HepG2 (cell line): ENCODE measurements at regions not wholly inside any gene's neighbourhood (a gene's known extent, or its start where the extent isn't known, plus 50 kb on each side); places are given as distances from the start of the nearest gene placed in this dataset.

Experiments
- ATAC-seq: fragments of 200-7000 bp; cut with Tn5 transposase; 3 replicates; pipeline ENCODE4 v1.9.1; 2020; ENCODE audit warnings: mild to moderate bottlenecking, moderate library complexity
- BruUV-seq: library from RNA; stranded (reverse); fragments of 400-500 nt; replicated peaks from 2 replicates; lab custom pipeline; 2021; lab: Mats Ljungman, UMichigan
- CTCF ChIA-PET: fragments of 300-600 bp; formaldehyde crosslinking; extraction: SDS; loops from one replicate; lab custom pipeline; 2021; ENCODE audit warnings: low total read pairs, inconsistent platforms, low intra/inter-chr PET ratio; lab: Yijun Ruan, JAX
- POLR2A ChIA-PET: fragments of 350-600 bp; sonication (Branson Sonifier 250); formaldehyde crosslinking; loops from one replicate; lab custom pipeline; 2020; ENCODE audit warnings: antibody characterized with exemption, inconsistent platforms; lab: Yijun Ruan, JAX
- DNase-seq: peaks from one replicate; pipeline ENCODE4 v3.0.0-alpha.2; 2015; ENCODE audit warnings: low spot score
- FAIRE-seq: peaks from 3 replicates; lab custom pipeline; 2011; peaks lifted over from hg19 to GRCh38; lab: Jason Lieb, UNC
- H2AFZ ChIP-seq: one replicate; pipeline ENCODE4 v1.6.1; 2011; ENCODE audit warnings: low read length, inconsistent platforms
- H3K27ac ChIP-seq: fragments of 300-600 bp; 3 replicates; pipeline ENCODE4 v1.8.0; 2011; ENCODE audit warnings: mixed run types, mild to moderate bottlenecking, mixed read lengths, low read length, inconsistent platforms; ENCODE audit not compliant: insufficient read depth; ENCODE audit errors: extremely low read length
- H3K27me3 ChIP-seq, 2 experiments: fragments of 200-600 bp in 1 of 2; 2 replicates in 1 of 2; 3 replicates in 1 of 2; pipeline versions ENCODE4 v1.6.0 to v1.8.0; 2011; ENCODE audit warnings: low read length in 2 of 2, mild to moderate bottlenecking in 2 of 2, moderate library complexity in 2 of 2, inconsistent platforms in 1 of 2; ENCODE audit not compliant: insufficient read depth in 2 of 2, control insufficient read depth in 1 of 2
- H3K36me3 ChIP-seq, 2 experiments: fragments of 200-600 bp in 1 of 2; replicated peaks in 1 of 2; 2 replicates in 1 of 2; 3 replicates in 1 of 2; pipeline versions ENCODE4 v1.5.1 to v1.8.0; 2011; ENCODE audit warnings: low read length in 2 of 2, inconsistent platforms in 1 of 2; ENCODE audit not compliant: insufficient read depth in 2 of 2, control insufficient read depth in 1 of 2
- H3K4me1 ChIP-seq: 2 replicates; pipeline ENCODE4 v1.5.1; 2012; ENCODE audit warnings: low read length, inconsistent platforms; ENCODE audit not compliant: insufficient read depth
- H3K4me2 ChIP-seq: 2 replicates; pipeline ENCODE4 v1.6.0; 2011; ENCODE audit warnings: low read depth, low read length, inconsistent platforms
- H3K4me3 ChIP-seq, 3 experiments: fragments of 200-600 bp in 1 of 3; sonication (generic), shearing (Covaris generic) in 1 of 3; replicated peaks in 1 of 3; 2 replicates each; pipeline ENCODE4 v1.5.1; 2011 to 2016; ENCODE audit warnings: low read length in 3 of 3, inconsistent platforms in 2 of 3, low read depth in 2 of 3, mild to moderate bottlenecking in 2 of 3, control low read depth in 1 of 3, mixed read lengths in 1 of 3; ENCODE audit not compliant: insufficient read depth in 1 of 3
- H3K79me2 ChIP-seq: one replicate; pipeline ENCODE4 v1.6.1; 2011; ENCODE audit warnings: low read length, inconsistent platforms; ENCODE audit not compliant: insufficient read depth
- H3K9ac ChIP-seq: 2 replicates; pipeline ENCODE4 v1.6.0; 2011; ENCODE audit warnings: mild to moderate bottlenecking, low read depth, low read length, inconsistent platforms; ENCODE audit not compliant: insufficient read depth
- H3K9me3 ChIP-seq: 2 replicates; pipeline ENCODE4 v1.5.1; 2012; ENCODE audit warnings: mild to moderate bottlenecking, low read length
- H4K20me1 ChIP-seq: 2 replicates; pipeline ENCODE4 v1.6.0; 2011; ENCODE audit warnings: inconsistent platforms, mild to moderate bottlenecking, low read length, moderate library complexity; ENCODE audit not compliant: insufficient read depth
- ATF7-NPFF ChIP-seq: sonication (generic); formaldehyde crosslinking; IDR thresholded peaks from 2 replicates; pipeline ENCODE4 v1.8.1; 2023; ENCODE audit warnings: mild to moderate bottlenecking, low read depth, missing genetic modification reagents, moderate library complexity
- CEBPB ChIP-seq: IDR thresholded peaks from 2 replicates; pipeline ENCODE4 v1.6.1; 2011; ENCODE audit warnings: low read depth, low read length, improper control_type of control experiment, borderline replicate concordance
- DPF2 ChIP-seq: sonication (generic); formaldehyde crosslinking; IDR thresholded peaks from 2 replicates; pipeline ENCODE4 v1.4.0; 2020; ENCODE audit warnings: mild to moderate bottlenecking, low read depth, missing genetic modification reagents, borderline replicate concordance
- FOXK1 ChIP-seq: sonication (generic); formaldehyde crosslinking; IDR thresholded peaks from 2 replicates; pipeline ENCODE4 v1.4.0; 2020; ENCODE audit warnings: low read depth, missing genetic modification reagents, borderline replicate concordance
- HMGXB3 ChIP-seq: sonication (generic); formaldehyde crosslinking; IDR thresholded peaks from 2 replicates; pipeline ENCODE4 v1.4.0; 2020; ENCODE audit warnings: missing genetic modification reagents, borderline replicate concordance
- ISL2 ChIP-seq: sonication (generic); formaldehyde crosslinking; IDR thresholded peaks from 2 replicates; pipeline ENCODE4 v1.5.0; 2020; ENCODE audit warnings: missing genetic modification reagents
- MAX ChIP-seq: IDR thresholded peaks from 2 replicates; pipeline ENCODE4 v1.6.1; 2012; ENCODE audit warnings: inconsistent platforms
- MBD4 ChIP-seq: IDR thresholded peaks from 2 replicates; pipeline ENCODE4 v1.6.1; 2012; ENCODE audit warnings: low read length, inconsistent platforms, borderline replicate concordance
- MED13 ChIP-seq: sonication (generic); formaldehyde crosslinking; IDR thresholded peaks from 2 replicates; pipeline ENCODE4 v1.5.0; 2020; ENCODE audit warnings: missing genetic modification reagents
- NCOA5 ChIP-seq: sonication (generic); formaldehyde crosslinking; IDR thresholded peaks from 2 replicates; pipeline ENCODE4 v1.4.0; 2020; ENCODE audit warnings: missing genetic modification reagents
- RELA ChIP-seq: sonication (generic); formaldehyde crosslinking; IDR thresholded peaks from 2 replicates; pipeline ENCODE4 v1.4.0; 2020; ENCODE audit warnings: missing genetic modification reagents
- ZBTB21 ChIP-seq: sonication (generic); formaldehyde crosslinking; IDR thresholded peaks from 2 replicates; pipeline ENCODE4 v1.4.0; 2020; ENCODE audit warnings: missing genetic modification reagents
- ZBTB8A ChIP-seq: sonication (generic); formaldehyde crosslinking; IDR thresholded peaks from 2 replicates; pipeline ENCODE4 v1.4.0; 2020; ENCODE audit warnings: mild to moderate bottlenecking, low read depth, missing genetic modification reagents, borderline replicate concordance
- ZFYVE20 ChIP-seq: sonication (generic); formaldehyde crosslinking; IDR thresholded peaks from 2 replicates; pipeline ENCODE4 v1.8.0; 2023; ENCODE audit warnings: low read depth, mild to moderate bottlenecking, moderate library complexity, missing genetic modification reagents, borderline replicate concordance
- ZNF3 ChIP-seq: IDR thresholded peaks from 2 replicates; pipeline ENCODE4 v1.7.0; 2017; ENCODE audit warnings: inconsistent platforms
- ZNF367 ChIP-seq: sonication (generic); formaldehyde crosslinking; IDR thresholded peaks from 2 replicates; pipeline ENCODE4 v1.4.0; 2020; ENCODE audit warnings: missing genetic modification reagents, borderline replicate concordance
- ZNF780A ChIP-seq: sonication (generic); formaldehyde crosslinking; IDR thresholded peaks from 2 replicates; pipeline ENCODE4 v1.8.0; 2022; ENCODE audit warnings: mild to moderate bottlenecking, missing genetic modification reagents, moderate library complexity
- ZUFSP ChIP-seq: sonication (generic); formaldehyde crosslinking; IDR thresholded peaks from 2 replicates; pipeline ENCODE4 v1.9.0; 2021; ENCODE audit warnings: missing genetic modification reagents, mild to moderate bottlenecking, borderline replicate concordance
- WGBS: methylation state at CpG from one replicate; pipeline ENCODE4 v1.1.6; 2017; ENCODE audit warnings: low lambda C conversion rate; 5-methylcytosine and 5-hydroxymethylcytosine counted together
- in situ Hi-C: cut with HindIII; loops from 2 replicates; pipeline ENCODE4 v1.10.0; 2017; ENCODE audit warnings: low pct_unique_long_range_greater_than_20kb; ENCODE audit not compliant: extremely low pct_ligation_motif_present
- intact Hi-C: fragments of 100-400 bp; cut with micrococcal nuclease; formaldehyde crosslinking; loops from one replicate; pipeline ENCODE4 v1.10.0; 2022; ENCODE audit not compliant: unreplicated experiment

GRCh38 chr12:93954166-93955112, 193.9 kb upstream of the PLXNC1 start:
- Histone ChIP-seq H3K4me3 (no peak overlapping the region), H3K9me3 (no peaks in the 10 kb centered on the region), H2AFZ (no peak overlapping the region), H3K4me2 (no peak overlapping the region; the same call in 1 of the 2 replicates), H3K9ac (no peak overlapping the region), H3K36me3 (no peaks in the 10 kb centered on the region), H4K20me1 (no peaks in the 10 kb centered on the region), H3K79me2 (no peaks in the 10 kb centered on the region), H3K27me3 (no peaks in the 10 kb centered on the region; a peak in 2 of 5 replicates), H3K27ac (no peak overlapping the region), H3K4me1 (no peaks in the 10 kb centered on the region)
- no TSS peak for BruUV-seq
- DNase-seq (no peak), FAIRE-seq (no peak), ATAC-seq (no peak)
- TF ChIP-seq CEBPB (no peak), ZNF367 (CRISPR knock-in tag) (no peak), MED13 (no peak), ZNF780A (no peak), ZUFSP (CRISPR knock-in tag) (no peak), MAX (no peak), ZBTB8A (CRISPR knock-in tag) (no peak), ZBTB21 (CRISPR knock-in tag) (no peak), DPF2 (CRISPR knock-in tag) (no peak), ZNF3 (CRISPR knock-in tag) (no peak), FOXK1 (CRISPR knock-in tag) (no peak), ZFYVE20 (CRISPR knock-in tag) (no peak), ISL2 (CRISPR knock-in tag) (no peak), RELA (no peak), NCOA5 (CRISPR knock-in tag) (no peak), MBD4 (no peak), ATF7-NPFF (CRISPR knock-in tag) (no peak), HMGXB3 (no peak)
- POLR2A ChIA-PET = no interaction called here
- CTCF ChIA-PET = no interaction called here
- WGBS = 8% methylated on average over 7 of the region's 9 CpGs
- in situ Hi-C loops = no loop called here
- intact Hi-C loops = no loop called here
